ENCODE measurements at regions not wholly inside any gene's neighbourhood (a gene's known extent, or its start where the extent isn't known, plus 50 kb on each side); places are given as distances from the start of the nearest gene placed in this dataset.

DNA sequence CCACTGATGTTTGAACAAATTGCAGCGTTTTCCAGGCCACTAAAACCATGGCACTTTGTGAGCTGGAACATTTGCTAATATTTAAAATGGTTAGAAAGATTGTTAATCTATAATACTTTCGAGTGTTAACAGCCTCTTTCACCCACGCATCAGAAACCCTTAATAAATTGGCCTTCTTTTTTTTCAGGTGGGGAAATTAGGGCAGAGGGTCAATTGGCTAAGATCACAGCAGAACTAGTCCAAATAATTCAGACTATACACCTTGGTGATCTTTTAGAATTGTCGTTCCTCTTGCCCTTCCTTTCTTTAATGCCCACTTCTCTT is 105.8 kb downstream of the PTCSC3 start:
- DNase-seq (ENCODE audit: extremely low read depth in 1 of 4, low spot score in 3 of 4) (no peak), ATAC-seq (no peak), FAIRE-seq (no peak)
- H3K36me3 ChIP-seq (ENCODE audit: control insufficient read depth, insufficient read depth, low read length) = no peaks in the 10 kb centered on the region
- no peak overlapping the region for H2AFZ ChIP-seq (ENCODE audit: low read depth, low read length)
- no peak for TF ChIP-seq SOX6 (IDR thresholded peaks at IDR 0.05)
- no peak for TF ChIP-seq EP300 (IDR thresholded peaks at IDR 0.05; ENCODE audit: low read length)
- TF ChIP-seq EP400 (IDR thresholded peaks at IDR 0.05) = no peak
- TF ChIP-seq SREBF1 (IDR thresholded peaks at IDR 0.05; ENCODE audit: borderline replicate concordance, low read depth, low read length) = no peak
- TF ChIP-seq, protein P1, sequence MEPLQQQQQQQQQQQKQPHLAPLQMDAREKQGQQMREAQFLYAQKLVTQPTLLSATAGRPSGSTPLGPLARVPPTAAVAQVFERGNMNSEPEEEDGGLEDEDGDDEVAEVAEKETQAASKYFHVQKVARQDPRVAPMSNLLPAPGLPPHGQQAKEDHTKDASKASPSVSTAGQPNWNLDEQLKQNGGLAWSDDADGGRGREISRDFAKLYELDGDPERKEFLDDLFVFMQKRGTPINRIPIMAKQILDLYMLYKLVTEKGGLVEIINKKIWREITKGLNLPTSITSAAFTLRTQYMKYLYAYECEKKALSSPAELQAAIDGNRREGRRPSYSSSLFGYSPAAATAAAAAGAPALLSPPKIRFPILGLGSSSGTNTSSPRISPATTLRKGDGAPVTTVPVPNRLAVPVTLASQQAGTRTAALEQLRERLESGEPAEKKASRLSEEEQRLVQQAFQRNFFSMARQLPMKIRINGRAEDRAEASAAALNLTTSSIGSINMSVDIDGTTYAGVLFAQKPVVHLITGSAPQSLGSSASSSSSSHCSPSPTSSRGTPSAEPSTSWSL (CRISPR knock-in tag; IDR thresholded peaks at IDR 0.05; ENCODE audit: borderline replicate concordance) = no peak
- TF ChIP-seq, protein P2, sequence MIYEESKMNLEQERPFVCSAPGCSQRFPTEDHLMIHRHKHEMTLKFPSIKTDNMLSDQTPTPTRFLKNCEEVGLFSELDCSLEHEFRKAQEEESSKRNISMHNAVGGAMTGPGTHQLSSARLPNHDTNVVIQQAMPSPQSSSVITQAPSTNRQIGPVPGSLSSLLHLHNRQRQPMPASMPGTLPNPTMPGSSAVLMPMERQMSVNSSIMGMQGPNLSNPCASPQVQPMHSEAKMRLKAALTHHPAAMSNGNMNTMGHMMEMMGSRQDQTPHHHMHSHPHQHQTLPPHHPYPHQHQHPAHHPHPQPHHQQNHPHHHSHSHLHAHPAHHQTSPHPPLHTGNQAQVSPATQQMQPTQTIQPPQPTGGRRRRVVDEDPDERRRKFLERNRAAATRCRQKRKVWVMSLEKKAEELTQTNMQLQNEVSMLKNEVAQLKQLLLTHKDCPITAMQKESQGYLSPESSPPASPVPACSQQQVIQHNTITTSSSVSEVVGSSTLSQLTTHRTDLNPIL (CRISPR knock-in tag; IDR thresholded peaks at IDR 0.05) = no peak
- no peak for TF ChIP-seq FOXJ3 (CRISPR knock-in tag; IDR thresholded peaks at IDR 0.05)
- TF ChIP-seq, protein P3, sequence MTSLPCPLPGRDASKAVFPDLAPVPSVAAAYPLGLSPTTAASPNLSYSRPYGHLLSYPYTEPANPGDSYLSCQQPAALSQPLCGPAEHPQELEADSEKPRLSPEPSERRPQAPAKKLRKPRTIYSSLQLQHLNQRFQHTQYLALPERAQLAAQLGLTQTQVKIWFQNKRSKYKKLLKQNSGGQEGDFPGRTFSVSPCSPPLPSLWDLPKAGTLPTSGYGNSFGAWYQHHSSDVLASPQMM (CRISPR knock-in tag; IDR thresholded peaks at IDR 0.05) = no peak
- H3K79me2 ChIP-seq (ENCODE audit: control insufficient read depth, insufficient read depth, low read length) = no peaks in the 10 kb centered on the region
- no peak overlapping the region for H3K9ac ChIP-seq (ENCODE audit: insufficient read depth in 1 of 2, low read depth in 2 of 2, low read length in 2 of 2)
- CTCF ChIA-PET (ENCODE audit: low intra/inter-chr PET ratio) = interaction anchor here (0.9 to 2.1 kb wide), 2 partner anchors 304 to 534 kb away, joined by 3 to 9 read pairs; no protein-coding TSS in a partner anchor
- H4K20me1 ChIP-seq (replicated peaks; ENCODE audit: control insufficient read depth, insufficient read depth, low read length) = no peaks in the 10 kb centered on the region; the same call in 1 of the 2 replicates
- no peak overlapping the region for H3K4me3 ChIP-seq
- intact Hi-C loops (cut with micrococcal nuclease) = loop anchor here (2.0 to 5.0 kb wide), 2 partner anchors 486 to 537 kb away; no protein-coding TSS in a partner anchor
- H3K27ac ChIP-seq (ENCODE audit: extremely low read depth, low read depth, low read length) = no peak overlapping the region
- WGBS (ENCODE audit: insufficient coverage, low coverage, missing lambda C conversion rate) = 0% methylated on average over 4 of the region's 4 CpGs
- no peaks in the 10 kb centered on the region for H3K9me1 ChIP-seq (ENCODE audit: control insufficient read depth, insufficient read depth, low read length)
- POLR2A ChIA-PET = no interaction called here
- H3K9me3 ChIP-seq (replicated peaks; ENCODE audit: control insufficient read depth, insufficient read depth, low read depth, low read length) = no peaks in the 10 kb centered on the region
- in situ Hi-C loops (cut with MboI) = no loop called here
- no peak overlapping the region for H3K4me2 ChIP-seq (ENCODE audit: insufficient read depth, low read length)
- no peaks in the 10 kb centered on the region for H3K27me3 ChIP-seq (ENCODE audit: control insufficient read depth in 2 of 2, insufficient read depth in 2 of 2, low read length in 2 of 2)
- H3K4me1 ChIP-seq (replicated peaks in 1 of 2; ENCODE audit: control insufficient read depth in 2 of 2, insufficient read depth in 2 of 2, low read length in 2 of 2) = no peaks in the 10 kb centered on the region
- no TSS peak for BruUV-seq (replicated peaks)

Measured in K562 (cell line).